GM20000 (cell line): ENCODE measurements at regions not wholly inside any gene's neighbourhood (a gene's known extent, or its start where the extent isn't known, plus 50 kb on each side); places are given as distances from the start of the nearest gene placed in this dataset.

Experiments used
- DNase-seq: peaks from one replicate; pipeline ENCODE4 v3.0.0; 2012; ENCODE audit warnings: low spot score
- TF ChIP-seq, protein P1 (sequence below): IDR thresholded peaks from 2 replicates; pipeline ENCODE4 v1.5.1; 2012; ENCODE audit warnings: mild to moderate bottlenecking, control low read depth; ENCODE audit errors: extremely low read depth, missing control alignments

DNA sequence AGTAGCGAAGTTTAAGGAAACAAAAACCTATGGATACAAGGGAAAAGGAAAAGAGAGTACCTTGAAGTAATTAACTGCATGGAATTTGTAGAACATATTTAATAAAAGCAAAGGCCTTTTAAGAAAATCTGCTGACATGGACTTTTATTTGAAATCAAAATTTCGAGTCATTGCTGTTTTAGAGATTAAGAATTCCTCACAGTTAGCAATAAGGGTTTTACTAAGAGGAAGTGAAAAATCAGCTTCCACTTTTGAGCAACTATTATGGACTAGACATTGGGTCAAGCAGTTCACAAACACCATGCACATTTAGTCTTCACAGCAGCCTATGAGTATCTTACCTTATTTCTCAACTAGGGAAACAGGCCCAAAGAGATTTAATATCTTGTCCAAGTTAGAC, 876.3 kb downstream of the BCL11A start:
- DNase-seq, result no peak
- TF ChIP-seq, protein P1, sequence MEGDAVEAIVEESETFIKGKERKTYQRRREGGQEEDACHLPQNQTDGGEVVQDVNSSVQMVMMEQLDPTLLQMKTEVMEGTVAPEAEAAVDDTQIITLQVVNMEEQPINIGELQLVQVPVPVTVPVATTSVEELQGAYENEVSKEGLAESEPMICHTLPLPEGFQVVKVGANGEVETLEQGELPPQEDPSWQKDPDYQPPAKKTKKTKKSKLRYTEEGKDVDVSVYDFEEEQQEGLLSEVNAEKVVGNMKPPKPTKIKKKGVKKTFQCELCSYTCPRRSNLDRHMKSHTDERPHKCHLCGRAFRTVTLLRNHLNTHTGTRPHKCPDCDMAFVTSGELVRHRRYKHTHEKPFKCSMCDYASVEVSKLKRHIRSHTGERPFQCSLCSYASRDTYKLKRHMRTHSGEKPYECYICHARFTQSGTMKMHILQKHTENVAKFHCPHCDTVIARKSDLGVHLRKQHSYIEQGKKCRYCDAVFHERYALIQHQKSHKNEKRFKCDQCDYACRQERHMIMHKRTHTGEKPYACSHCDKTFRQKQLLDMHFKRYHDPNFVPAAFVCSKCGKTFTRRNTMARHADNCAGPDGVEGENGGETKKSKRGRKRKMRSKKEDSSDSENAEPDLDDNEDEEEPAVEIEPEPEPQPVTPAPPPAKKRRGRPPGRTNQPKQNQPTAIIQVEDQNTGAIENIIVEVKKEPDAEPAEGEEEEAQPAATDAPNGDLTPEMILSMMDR, result no peak

DNA sequence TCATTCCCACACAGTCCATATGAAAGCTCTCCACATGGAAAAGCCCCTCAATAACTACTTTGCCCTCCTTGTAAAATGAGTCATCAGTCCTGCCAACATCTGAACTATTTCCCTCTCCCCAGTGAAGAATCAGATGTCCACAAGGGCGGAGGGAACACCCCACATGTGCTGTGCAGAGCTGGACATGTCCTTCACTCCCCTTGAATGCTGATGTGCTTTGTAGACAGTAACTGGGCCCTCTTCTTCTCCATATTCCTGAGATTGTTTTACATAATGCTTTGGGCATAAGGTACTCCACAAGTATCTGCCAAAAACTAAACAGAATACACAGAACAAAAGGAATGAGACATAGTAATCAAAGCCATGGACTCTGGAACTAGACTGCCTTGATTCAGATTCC, 879.4 kb downstream of the BCL11A start:
- no peak for DNase-seq
- TF ChIP-seq, protein P1, result no peak

DNA sequence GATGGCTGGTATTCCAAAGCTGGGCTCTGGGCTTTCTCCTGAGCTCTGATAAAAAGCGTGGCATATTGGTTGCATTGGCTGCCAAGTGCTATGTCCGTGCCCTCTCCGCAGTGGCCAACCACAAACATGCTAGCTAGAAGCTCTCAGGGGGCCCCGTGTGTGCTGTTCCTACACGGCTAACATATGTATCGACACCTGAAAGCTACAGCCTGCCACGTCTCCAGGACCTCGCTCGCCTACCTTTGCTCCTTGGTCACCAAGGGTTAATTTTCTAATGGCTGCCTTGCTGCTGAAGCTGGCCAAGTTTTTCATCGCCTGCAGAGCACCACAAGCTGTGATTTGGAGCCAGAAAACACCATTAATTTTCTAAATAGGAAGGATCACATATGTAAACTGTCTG, 888.4 kb downstream of the BCL11A start:
- no peak for DNase-seq
- TF ChIP-seq, protein P1, result no peak

DNA sequence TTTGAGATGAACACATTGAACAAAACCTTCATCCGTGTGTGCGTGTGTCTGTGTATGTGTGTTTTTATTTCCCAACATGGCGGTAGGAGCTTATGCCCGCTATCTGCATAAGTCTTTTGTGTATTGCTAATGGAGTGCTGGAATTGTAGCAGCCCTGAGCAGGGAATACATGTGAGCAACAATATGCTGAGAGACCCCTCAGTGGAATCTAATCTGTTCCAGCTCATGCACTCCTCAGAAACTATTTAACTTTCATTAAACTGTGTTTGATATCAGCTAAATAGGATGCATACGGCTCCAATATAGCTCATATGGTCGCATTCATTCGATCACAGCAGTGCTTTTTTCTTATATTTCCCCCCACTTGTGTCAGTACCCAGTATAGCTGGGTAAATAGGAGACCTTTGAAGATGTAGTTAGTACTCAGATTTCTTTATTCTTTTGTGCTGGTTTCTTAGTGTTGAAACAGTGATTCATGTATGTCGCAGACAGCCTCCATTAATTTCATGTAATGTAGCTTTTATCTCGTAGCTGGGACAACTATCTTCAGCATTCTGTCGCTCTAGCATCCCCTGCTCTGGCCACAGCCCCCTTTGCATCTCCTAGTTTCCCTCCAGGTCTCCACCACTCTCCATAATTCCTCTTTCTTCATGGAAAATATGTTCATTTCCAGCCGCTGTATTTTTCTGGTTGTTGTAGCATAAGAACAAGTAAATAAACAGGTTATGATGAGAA, 891.2 kb downstream of the BCL11A start:
- DNase-seq, result no peak
- TF ChIP-seq, protein P1, result no peak

DNA sequence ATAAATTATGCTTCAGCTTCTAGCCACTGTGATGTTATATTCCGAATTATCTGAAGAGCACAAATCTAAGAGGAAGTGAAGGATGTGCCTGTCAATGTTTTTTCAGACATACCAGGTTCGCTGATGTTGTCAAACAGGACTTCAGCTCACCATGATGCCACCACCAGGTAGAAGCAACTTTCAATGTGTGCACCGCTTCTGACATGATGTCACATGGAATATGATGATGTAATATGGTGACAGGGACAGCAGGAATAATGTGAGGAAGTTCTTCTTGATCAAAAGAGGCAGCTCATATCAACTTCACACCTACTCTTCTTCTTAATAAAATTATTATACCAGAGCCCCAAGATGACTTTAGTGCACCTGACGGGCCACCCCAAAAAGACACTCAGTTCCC, 893.2 kb downstream of the BCL11A start:
- DNase-seq, result no peak
- TF ChIP-seq, protein P1, result no peak

DNA sequence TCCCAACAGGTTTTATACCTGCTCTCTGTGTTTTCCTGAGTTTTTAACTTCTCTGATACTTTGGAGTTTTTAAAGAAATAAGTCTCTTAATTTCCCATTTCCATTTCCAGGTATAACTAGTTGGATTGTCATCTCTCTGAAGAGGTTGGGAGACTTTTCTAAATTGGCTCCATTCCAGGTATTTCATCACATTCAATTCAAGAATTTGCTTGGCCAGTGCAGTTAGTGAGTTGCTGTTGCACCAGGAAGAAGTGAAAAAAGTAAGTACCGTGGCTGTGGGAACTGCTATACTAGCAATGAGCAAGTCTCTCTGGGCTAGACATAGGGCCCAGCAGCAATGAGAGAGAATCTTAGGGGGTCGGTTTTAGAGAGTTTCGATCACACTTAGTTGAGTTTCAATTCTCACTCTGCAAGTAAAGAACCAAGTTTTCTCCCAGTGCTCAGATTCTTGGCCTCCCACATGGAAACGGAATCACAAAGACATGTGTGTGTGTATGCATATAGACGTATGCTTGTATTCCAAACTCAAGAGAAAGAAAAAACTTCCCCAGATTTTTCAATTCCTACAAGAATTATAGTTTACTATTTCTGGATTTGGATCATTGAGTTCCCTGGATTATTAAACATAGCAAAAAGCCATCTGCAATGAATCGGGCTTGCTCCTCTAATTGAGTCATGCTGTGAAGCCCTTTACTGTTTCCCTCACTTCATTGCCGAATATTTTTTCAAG, 894.4 kb downstream of the BCL11A start:
- no peak for DNase-seq
- TF ChIP-seq, protein P1, result no peak

DNA sequence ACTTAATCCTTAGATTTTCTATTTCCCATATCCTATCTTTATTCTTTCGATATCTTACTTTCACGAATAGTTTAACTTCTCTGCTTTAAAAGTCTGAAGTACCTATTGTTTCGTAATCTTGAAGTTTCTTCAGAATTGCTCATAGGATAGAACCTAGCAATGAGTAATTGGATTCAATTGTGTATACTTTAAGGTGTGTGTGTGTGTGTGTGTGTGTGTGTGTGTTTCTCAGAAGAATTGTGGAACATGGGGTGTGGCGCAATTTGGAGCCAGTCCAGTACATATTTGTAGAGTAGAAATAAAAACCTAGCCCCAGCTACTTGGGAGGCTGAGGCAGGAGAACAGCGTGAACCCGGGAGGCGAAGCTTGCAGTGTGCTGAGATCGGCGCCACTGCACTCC, 897.6 kb downstream of the BCL11A start:
- TF ChIP-seq, protein P1, result no peak
- no peak for DNase-seq
